ENCODE measurements at regions not wholly inside any gene's neighbourhood (a gene's known extent, or its start where the extent isn't known, plus 50 kb on each side); places are given as distances from the start of the nearest gene placed in this dataset.
A peak's percentile ranks its signal among the peaks of the same experiment; 100 is the strongest.

- DNase-seq (ENCODE audit: low read depth), result no peak
- H3K4me3 ChIP-seq (ENCODE audit: low read depth, low read length), result no peak overlapping the region
- TF ChIP-seq CTCF (conservative IDR thresholded peaks at IDR 0.05; ENCODE audit: low read depth, low read length), result no peak
Measured at GRCh38 chr12:126860210-126860609, 1406.8 kb upstream of the TMEM132C start.

- no peak for TF ChIP-seq CTCF (conservative IDR thresholded peaks at IDR 0.05; ENCODE audit: low read depth, low read length)
- DNase-seq (ENCODE audit: low read depth), result no peak
- H3K4me3 ChIP-seq (ENCODE audit: low read depth, low read length), result no peak overlapping the region
Measured at GRCh38 chr12:126862500-126862899, 1404.5 kb upstream of the TMEM132C start.

- TF ChIP-seq CTCF (conservative IDR thresholded peaks at IDR 0.05; ENCODE audit: low read depth, low read length), result no peak
- no peak overlapping the region for H3K4me3 ChIP-seq (ENCODE audit: low read depth, low read length)
- no peak for DNase-seq (ENCODE audit: low read depth)
Measured at GRCh38 chr12:126869644-126870043, 1397.3 kb upstream of the TMEM132C start.

- no peak for DNase-seq (ENCODE audit: low read depth)
- no peak overlapping the region for H3K4me3 ChIP-seq (ENCODE audit: low read depth, low read length)
- TF ChIP-seq CTCF (conservative IDR thresholded peaks at IDR 0.05; ENCODE audit: low read depth, low read length), result no peak
Measured at GRCh38 chr12:126873701-126874100, 1393.3 kb upstream of the TMEM132C start.

DNA sequence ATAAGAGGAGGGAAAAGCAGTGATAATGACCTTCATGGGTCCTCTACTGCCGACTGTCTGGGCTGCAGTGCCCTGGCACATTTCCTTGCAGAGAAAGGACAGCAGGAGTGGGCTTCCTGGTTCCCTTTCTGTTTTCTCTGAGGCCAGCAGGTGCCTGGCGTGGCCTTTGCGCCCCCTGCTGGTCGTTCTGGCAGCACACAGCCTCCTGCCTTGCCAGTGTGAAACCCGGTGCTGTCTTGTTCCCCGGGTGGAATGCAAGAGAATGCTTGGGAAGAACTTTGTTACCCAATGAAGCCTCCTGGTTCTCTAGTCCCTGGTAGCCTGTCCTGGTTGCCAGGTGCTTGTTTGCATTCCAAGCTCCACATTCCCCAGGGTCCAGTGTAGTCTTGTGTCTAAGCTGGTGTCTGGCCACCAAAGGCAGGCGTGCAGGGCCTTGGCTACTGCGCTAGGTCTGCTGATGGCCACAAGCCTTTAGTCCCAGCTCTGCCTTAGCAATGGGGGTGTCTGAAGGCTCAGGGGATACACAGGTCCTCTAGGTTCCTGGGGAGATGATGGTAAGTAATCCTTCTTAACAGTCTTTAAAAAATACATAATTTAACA is 1392.4 kb upstream of the TMEM132C start:
- no peak overlapping the region for H3K4me3 ChIP-seq (ENCODE audit: low read depth, low read length)
- TF ChIP-seq CTCF (conservative IDR thresholded peaks at IDR 0.05; ENCODE audit: low read depth, low read length), result peak; percentile 74
- DNase-seq (ENCODE audit: low read depth), result no peak

- DNase-seq (ENCODE audit: low read depth), result no peak
- H3K4me3 ChIP-seq (ENCODE audit: low read depth, low read length), result no peak overlapping the region
- no peak for TF ChIP-seq CTCF (conservative IDR thresholded peaks at IDR 0.05; ENCODE audit: low read depth, low read length)
Measured at GRCh38 chr12:126879842-126880241, 1387.1 kb upstream of the TMEM132C start.

- no peak for TF ChIP-seq CTCF (conservative IDR thresholded peaks at IDR 0.05; ENCODE audit: low read depth, low read length)
- no peak for DNase-seq (ENCODE audit: low read depth)
- H3K4me3 ChIP-seq (ENCODE audit: low read depth, low read length), result no peak overlapping the region
Measured at GRCh38 chr12:126883697-126884096, 1383.3 kb upstream of the TMEM132C start.
